Mammary epithelial cell (primary cell): ENCODE measurements at regions not wholly inside any gene's neighbourhood (a gene's known extent, or its start where the extent isn't known, plus 50 kb on each side); places are given as distances from the start of the nearest gene placed in this dataset.

ENCODE experiments used
- EZH2 ChIP-seq: IDR thresholded peaks from 2 replicates; pipeline ENCODE4 v1.6.1; 2012; ENCODE audit warnings: low read length, inconsistent platforms, borderline replicate concordance
- TF ChIP-seq, protein P1 (sequence below), 2 donors: IDR thresholded peaks in 1 of 2; conservative IDR thresholded peaks in 1 of 2; 2 replicates each; pipeline ENCODE4 v1.5.1; 2011 to 2012; ENCODE audit warnings: inconsistent platforms in 2 of 2, low read length in 2 of 2, mild to moderate bottlenecking in 2 of 2, control low read depth in 1 of 2, low read depth in 1 of 2; ENCODE audit not compliant: insufficient read depth in 1 of 2; ENCODE audit errors: extremely low read depth in 1 of 2

DNA sequence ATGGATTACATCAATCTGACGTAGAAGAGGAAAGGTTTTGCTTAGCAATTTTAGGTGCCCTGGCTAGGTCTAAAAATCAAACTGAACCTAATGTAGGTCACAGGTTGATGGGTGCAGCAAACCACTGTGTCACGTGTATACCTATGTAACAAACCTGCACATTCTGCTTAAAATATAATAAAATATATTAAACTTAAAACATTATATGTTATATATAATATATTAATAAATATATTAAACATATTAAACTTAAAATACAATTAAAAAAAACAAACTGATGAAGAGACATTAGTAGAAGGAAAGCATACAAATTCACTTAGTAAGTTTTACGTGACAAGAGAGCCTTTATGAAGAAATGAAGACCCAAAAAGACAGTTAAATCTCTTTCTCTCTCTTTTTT is 51.7 kb upstream of the FBXL17 start:
- TF ChIP-seq, protein P1, sequence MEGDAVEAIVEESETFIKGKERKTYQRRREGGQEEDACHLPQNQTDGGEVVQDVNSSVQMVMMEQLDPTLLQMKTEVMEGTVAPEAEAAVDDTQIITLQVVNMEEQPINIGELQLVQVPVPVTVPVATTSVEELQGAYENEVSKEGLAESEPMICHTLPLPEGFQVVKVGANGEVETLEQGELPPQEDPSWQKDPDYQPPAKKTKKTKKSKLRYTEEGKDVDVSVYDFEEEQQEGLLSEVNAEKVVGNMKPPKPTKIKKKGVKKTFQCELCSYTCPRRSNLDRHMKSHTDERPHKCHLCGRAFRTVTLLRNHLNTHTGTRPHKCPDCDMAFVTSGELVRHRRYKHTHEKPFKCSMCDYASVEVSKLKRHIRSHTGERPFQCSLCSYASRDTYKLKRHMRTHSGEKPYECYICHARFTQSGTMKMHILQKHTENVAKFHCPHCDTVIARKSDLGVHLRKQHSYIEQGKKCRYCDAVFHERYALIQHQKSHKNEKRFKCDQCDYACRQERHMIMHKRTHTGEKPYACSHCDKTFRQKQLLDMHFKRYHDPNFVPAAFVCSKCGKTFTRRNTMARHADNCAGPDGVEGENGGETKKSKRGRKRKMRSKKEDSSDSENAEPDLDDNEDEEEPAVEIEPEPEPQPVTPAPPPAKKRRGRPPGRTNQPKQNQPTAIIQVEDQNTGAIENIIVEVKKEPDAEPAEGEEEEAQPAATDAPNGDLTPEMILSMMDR (conservative IDR thresholded peaks at IDR 0.05 in 1 of 2, IDR thresholded peaks at IDR 0.05 in 1 of 2; ENCODE audit: extremely low read depth in 1 of 2, insufficient read depth in 1 of 2, low read depth in 1 of 2, low read length in 2 of 2) = no peak
- no peak for TF ChIP-seq EZH2
